HG02884 (cell line): ENCODE measurements at regions not wholly inside any gene's neighbourhood (a gene's known extent, or its start where the extent isn't known, plus 50 kb on each side); places are given as distances from the start of the nearest gene placed in this dataset.

Experiments
- ATAC-seq: cut with Tn5 transposase; IDR thresholded peaks from one replicate; pipeline ENCODE4 v1.9.1; 2021; ENCODE audit warnings: mild to moderate bottlenecking, moderate library complexity; ENCODE audit not compliant: unreplicated experiment

GRCh38 chr1:191629836-191630235 is 528.4 kb upstream of the RGS18 start:
- ATAC-seq = no peak

GRCh38 chr1:191634801-191635508 is 523.3 kb upstream of the RGS18 start:
- ATAC-seq = no peak

- ATAC-seq = no peak
These were observed 521.9 kb upstream of the RGS18 start for GRCh38 chr1:191636345-191636744.

- no peak for ATAC-seq
These were observed 516.6 kb upstream of the RGS18 start for GRCh38 chr1:191641420-191642260.

- ATAC-seq = no peak
These were observed 515.2 kb upstream of the RGS18 start for GRCh38 chr1:191643060-191643459.

- no peak for ATAC-seq
These were observed 509.3 kb upstream of the RGS18 start for GRCh38 chr1:191648939-191649338.

- ATAC-seq = no peak
These were observed 496.2 kb upstream of the RGS18 start for GRCh38 chr1:191662051-191662450.

- ATAC-seq = no peak
These were observed 495.5 kb upstream of the RGS18 start for GRCh38 chr1:191662746-191663145.

GRCh38 chr1:191668525-191668924 is 489.7 kb upstream of the RGS18 start:
- ATAC-seq = no peak

GRCh38 chr1:191669629-191670028 is 488.6 kb upstream of the RGS18 start:
- no peak for ATAC-seq

- no peak for ATAC-seq
These were observed 487.0 kb upstream of the RGS18 start for GRCh38 chr1:191671236-191671635.

- ATAC-seq = no peak
These were observed 483.6 kb upstream of the RGS18 start for GRCh38 chr1:191674626-191675179.

GRCh38 chr1:191675856-191676783 is 482.1 kb upstream of the RGS18 start:
- no peak for ATAC-seq

- ATAC-seq = no peak
These were observed 472.6 kb upstream of the RGS18 start for GRCh38 chr1:191685669-191686068.

GRCh38 chr1:191687721-191688120 is 470.5 kb upstream of the RGS18 start:
- ATAC-seq = no peak

- ATAC-seq = no peak
These were observed 467.3 kb upstream of the RGS18 start for GRCh38 chr1:191690931-191691330.

- no peak for ATAC-seq
These were observed 464.5 kb upstream of the RGS18 start for GRCh38 chr1:191693797-191694196.

- ATAC-seq = no peak
These were observed 462.4 kb upstream of the RGS18 start for GRCh38 chr1:191695865-191696264.

GRCh38 chr1:191696354-191696753 is 461.9 kb upstream of the RGS18 start:
- no peak for ATAC-seq

- no peak for ATAC-seq
These were observed 460.7 kb upstream of the RGS18 start for GRCh38 chr1:191697556-191697955.

- ATAC-seq = no peak
These were observed 460.0 kb upstream of the RGS18 start for GRCh38 chr1:191698246-191698645.
